ENCODE measurements at regions not wholly inside any gene's neighbourhood (a gene's known extent, or its start where the extent isn't known, plus 50 kb on each side); places are given as distances from the start of the nearest gene placed in this dataset.
"Not testable (repeated sequence)": the region's sequence is repeated elsewhere in the genome, so short reads cannot be mapped to it uniquely, and the experiment has no call there.

DNA sequence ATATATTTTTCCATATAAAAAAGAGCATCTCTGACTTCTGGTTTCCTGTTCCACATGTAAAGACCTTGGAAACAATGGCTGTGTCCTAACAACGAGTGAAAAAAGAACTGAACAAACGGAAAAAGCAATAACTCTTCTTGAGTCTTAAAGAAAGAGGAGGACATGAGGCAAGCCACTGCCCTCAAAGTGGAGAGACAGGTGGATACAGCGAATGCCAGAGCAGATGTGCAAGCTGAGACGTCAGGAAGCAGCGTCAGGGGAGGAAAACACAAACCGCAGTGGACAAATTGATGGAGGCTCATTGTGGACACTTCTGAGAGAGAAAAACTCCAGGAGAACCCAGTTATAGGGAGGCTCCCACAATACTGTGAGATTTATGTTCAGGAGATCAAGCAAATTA lies 208.0 kb upstream of the MME start:
- TF ChIP-seq, protein P1, sequence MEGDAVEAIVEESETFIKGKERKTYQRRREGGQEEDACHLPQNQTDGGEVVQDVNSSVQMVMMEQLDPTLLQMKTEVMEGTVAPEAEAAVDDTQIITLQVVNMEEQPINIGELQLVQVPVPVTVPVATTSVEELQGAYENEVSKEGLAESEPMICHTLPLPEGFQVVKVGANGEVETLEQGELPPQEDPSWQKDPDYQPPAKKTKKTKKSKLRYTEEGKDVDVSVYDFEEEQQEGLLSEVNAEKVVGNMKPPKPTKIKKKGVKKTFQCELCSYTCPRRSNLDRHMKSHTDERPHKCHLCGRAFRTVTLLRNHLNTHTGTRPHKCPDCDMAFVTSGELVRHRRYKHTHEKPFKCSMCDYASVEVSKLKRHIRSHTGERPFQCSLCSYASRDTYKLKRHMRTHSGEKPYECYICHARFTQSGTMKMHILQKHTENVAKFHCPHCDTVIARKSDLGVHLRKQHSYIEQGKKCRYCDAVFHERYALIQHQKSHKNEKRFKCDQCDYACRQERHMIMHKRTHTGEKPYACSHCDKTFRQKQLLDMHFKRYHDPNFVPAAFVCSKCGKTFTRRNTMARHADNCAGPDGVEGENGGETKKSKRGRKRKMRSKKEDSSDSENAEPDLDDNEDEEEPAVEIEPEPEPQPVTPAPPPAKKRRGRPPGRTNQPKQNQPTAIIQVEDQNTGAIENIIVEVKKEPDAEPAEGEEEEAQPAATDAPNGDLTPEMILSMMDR (IDR thresholded peaks at IDR 0.05; ENCODE audit: insufficient read depth, low read depth, low read length) = no peak
- TF ChIP-seq EZH2 (IDR thresholded peaks at IDR 0.05; ENCODE audit: insufficient read depth, low read length) = no peak
- FAIRE-seq = no peak
- Mint-ChIP-seq H3K4me3 (ENCODE audit: unreplicated experiment) (no peak overlapping the region), H3K27me3 (ENCODE audit: low read depth, unreplicated experiment) (no peaks in the 10 kb centered on the region), H3K27ac (ENCODE audit: unreplicated experiment) (no peak overlapping the region), H3K36me3 (ENCODE audit: low read depth, unreplicated experiment) (peaks cover 2% of the 10 kb centered on the region), H3K4me1 (ENCODE audit: low read depth, unreplicated experiment) (peaks cover 8% of the 10 kb centered on the region), H3K9me3 (ENCODE audit: unreplicated experiment) (peaks cover 7% of the 10 kb centered on the region)
- H3K27ac ChIP-seq (ENCODE audit: low read depth, low read length) = no peak overlapping the region
- DNase-seq (ENCODE audit: low read depth) = no peak
- H2AFZ ChIP-seq (ENCODE audit: low read depth, low read length) = no peak overlapping the region
- H3K36me3 ChIP-seq (ENCODE audit: insufficient read depth, low read length) = no peaks in the 10 kb centered on the region
- H3K4me2 ChIP-seq (ENCODE audit: low read length) = no peak overlapping the region
- no peaks in the 10 kb centered on the region for H3K4me1 ChIP-seq (ENCODE audit: insufficient read depth, low read length)
- H3K9ac ChIP-seq (ENCODE audit: low read length) = no peak overlapping the region
- no peaks in the 10 kb centered on the region for H3K79me2 ChIP-seq (ENCODE audit: insufficient read depth, low read length)
- H3K4me3 ChIP-seq (ENCODE audit: insufficient read depth, low read depth, low read length) = no peak overlapping the region
- no peaks in the 10 kb centered on the region for H3K27me3 ChIP-seq (ENCODE audit: insufficient read depth, low read length)
- H3K9me3 ChIP-seq (ENCODE audit: insufficient read depth, low read depth, low read length) = no peaks in the 10 kb centered on the region
- H4K20me1 ChIP-seq (ENCODE audit: insufficient read depth, low read length) = no peaks in the 10 kb centered on the region

DNA sequence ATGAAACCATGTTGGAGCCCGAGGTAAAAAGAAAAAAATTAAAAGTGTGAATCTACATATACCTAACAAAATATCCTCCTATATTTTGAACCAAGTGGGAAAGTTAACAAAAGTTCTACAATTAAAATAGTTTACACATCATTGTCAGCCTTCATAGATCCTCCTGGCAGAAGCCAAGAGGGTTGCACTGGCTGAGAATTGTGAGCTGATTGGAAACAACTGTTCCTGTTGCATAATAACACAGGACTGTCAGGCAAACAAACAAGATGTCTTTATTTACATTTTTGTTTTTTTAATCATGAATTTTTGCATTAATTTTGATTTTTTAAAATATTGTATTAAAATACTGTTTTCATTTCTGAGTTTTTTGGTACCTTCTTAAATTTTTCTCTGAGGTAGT lies 215.2 kb upstream of the MME start:
- Histone ChIP-seq H3K9ac (ENCODE audit: low read length) (no peak overlapping the region), H3K27ac (ENCODE audit: low read depth, low read length) (no peak overlapping the region), H3K27me3 (ENCODE audit: insufficient read depth, low read length) (no peaks in the 10 kb centered on the region), H3K4me3 (ENCODE audit: insufficient read depth, low read depth, low read length) (no peak overlapping the region), H3K9me3 (ENCODE audit: insufficient read depth, low read depth, low read length) (no peaks in the 10 kb centered on the region), H4K20me1 (ENCODE audit: insufficient read depth, low read length) (no peaks in the 10 kb centered on the region), H3K4me2 (ENCODE audit: low read length) (no peak overlapping the region), H3K79me2 (ENCODE audit: insufficient read depth, low read length) (no peaks in the 10 kb centered on the region), H3K36me3 (ENCODE audit: insufficient read depth, low read length) (no peaks in the 10 kb centered on the region), H2AFZ (ENCODE audit: low read depth, low read length) (no peak overlapping the region), H3K4me1 (ENCODE audit: insufficient read depth, low read length) (no peaks in the 10 kb centered on the region)
- DNase-seq (ENCODE audit: low read depth) (no peak), FAIRE-seq (no peak)
- Mint-ChIP-seq H3K9me3 (ENCODE audit: unreplicated experiment) (peaks cover 2% of the 10 kb centered on the region), H3K4me3 (ENCODE audit: unreplicated experiment) (no peak overlapping the region), H3K27ac (ENCODE audit: unreplicated experiment) (no peak overlapping the region), H3K27me3 (ENCODE audit: low read depth, unreplicated experiment) (no peaks in the 10 kb centered on the region), H3K36me3 (ENCODE audit: low read depth, unreplicated experiment) (no peaks in the 10 kb centered on the region), H3K4me1 (ENCODE audit: low read depth, unreplicated experiment) (peaks cover 26% of the 10 kb centered on the region)
- TF ChIP-seq EZH2 (IDR thresholded peaks at IDR 0.05; ENCODE audit: insufficient read depth, low read length) = no peak
- TF ChIP-seq, protein P1 (IDR thresholded peaks at IDR 0.05; ENCODE audit: insufficient read depth, low read depth, low read length) = no peak

GRCh38 chr3:154862265-154862664 lies 217.9 kb upstream of the MME start:
- Mint-ChIP-seq H3K27me3 (ENCODE audit: low read depth, unreplicated experiment) (no peaks in the 10 kb centered on the region), H3K27ac (ENCODE audit: unreplicated experiment) (peak overlapping the region; percentile 99), H3K36me3 (ENCODE audit: low read depth, unreplicated experiment) (peaks cover 1% of the 10 kb centered on the region), H3K9me3 (ENCODE audit: unreplicated experiment) (no peaks in the 10 kb centered on the region), H3K4me1 (ENCODE audit: low read depth, unreplicated experiment) (peaks cover 26% of the 10 kb centered on the region), H3K4me3 (ENCODE audit: unreplicated experiment) (no peak overlapping the region)
- TF ChIP-seq EZH2 (IDR thresholded peaks at IDR 0.05; ENCODE audit: insufficient read depth, low read length) = no peak
- TF ChIP-seq, protein P1 (IDR thresholded peaks at IDR 0.05; ENCODE audit: insufficient read depth, low read depth, low read length) = no peak
- DNase-seq (ENCODE audit: low read depth) (peak; percentile 60), FAIRE-seq (peak; percentile 17)
- Histone ChIP-seq H3K9me3 (ENCODE audit: insufficient read depth, low read depth, low read length) (no peaks in the 10 kb centered on the region), H3K27ac (ENCODE audit: low read depth, low read length) (no peak overlapping the region), H3K27me3 (ENCODE audit: insufficient read depth, low read length) (no peaks in the 10 kb centered on the region), H3K4me3 (ENCODE audit: insufficient read depth, low read depth, low read length) (no peak overlapping the region), H3K4me2 (ENCODE audit: low read length) (peak overlapping the region; percentile 32), H3K4me1 (ENCODE audit: insufficient read depth, low read length) (no peaks in the 10 kb centered on the region), H3K79me2 (ENCODE audit: insufficient read depth, low read length) (no peaks in the 10 kb centered on the region), H3K36me3 (ENCODE audit: insufficient read depth, low read length) (no peaks in the 10 kb centered on the region), H2AFZ (ENCODE audit: low read depth, low read length) (no peak overlapping the region), H4K20me1 (ENCODE audit: insufficient read depth, low read length) (no peaks in the 10 kb centered on the region), H3K9ac (ENCODE audit: low read length) (no peak overlapping the region)

GRCh38 chr3:154852998-154853397 lies 227.1 kb upstream of the MME start:
- H3K4me1 ChIP-seq (ENCODE audit: insufficient read depth, low read length); H3K36me3 Mint-ChIP-seq (ENCODE audit: low read depth, unreplicated experiment); H3K27me3 ChIP-seq (ENCODE audit: insufficient read depth, low read length); H3K79me2 ChIP-seq (ENCODE audit: insufficient read depth, low read length); H3K4me3 Mint-ChIP-seq (ENCODE audit: unreplicated experiment); H3K9me3 ChIP-seq (ENCODE audit: insufficient read depth, low read depth, low read length); H3K27ac Mint-ChIP-seq (ENCODE audit: unreplicated experiment); DNase-seq (ENCODE audit: low read depth); H2AFZ ChIP-seq (ENCODE audit: low read depth, low read length); H4K20me1 ChIP-seq (ENCODE audit: insufficient read depth, low read length); H3K4me2 ChIP-seq (ENCODE audit: low read length); H3K9ac ChIP-seq (ENCODE audit: low read length); FAIRE-seq; H3K9me3 Mint-ChIP-seq (ENCODE audit: unreplicated experiment); H3K27ac ChIP-seq (ENCODE audit: low read depth, low read length); H3K27me3 Mint-ChIP-seq (ENCODE audit: low read depth, unreplicated experiment); H3K36me3 ChIP-seq (ENCODE audit: insufficient read depth, low read length); H3K4me3 ChIP-seq (ENCODE audit: insufficient read depth, low read depth, low read length); H3K4me1 Mint-ChIP-seq (ENCODE audit: low read depth, unreplicated experiment): not testable (repeated sequence)

Measured in astrocyte (in vitro differentiated cells and primary cell).